KBM-7 (cell line): ENCODE measurements at regions not wholly inside any gene's neighbourhood (a gene's known extent, or its start where the extent isn't known, plus 50 kb on each side); places are given as distances from the start of the nearest gene placed in this dataset.

Experiments used
- DNase-seq: peaks from one replicate; pipeline ENCODE4 v3.0.0-alpha.2; 2015
- in situ Hi-C: fragments of 300-500 bp; cut with MboI; formaldehyde crosslinking; loops from 2 replicates; pipeline ENCODE4 v1.14.3; 2020; ENCODE audit warnings: low sequenced_read_pairs, low pct_unique_long_range_greater_than_20kb, mixed read lengths

GRCh38 chr21:35644523-35644922 lies 415.8 kb downstream of the SETD4 start:
- in situ Hi-C loops, result no loop called here
- no peak for DNase-seq

- in situ Hi-C loops, result no loop called here
- no peak for DNase-seq
These were observed 417.1 kb downstream of the SETD4 start for GRCh38 chr21:35643176-35643575.

- DNase-seq, result no peak
- in situ Hi-C loops, result no loop called here
These were observed 418.9 kb downstream of the SETD4 start for GRCh38 chr21:35641271-35642016.

- no peak for DNase-seq
- in situ Hi-C loops, result no loop called here
These were observed 422.9 kb downstream of the SETD4 start for GRCh38 chr21:35637431-35637830.

- in situ Hi-C loops, result no loop called here
- DNase-seq, result no peak
These were observed 424.3 kb downstream of the SETD4 start for GRCh38 chr21:35635994-35636393.

- in situ Hi-C loops, result no loop called here
- DNase-seq, result no peak
These were observed 425.1 kb downstream of the SETD4 start for GRCh38 chr21:35635261-35635660.

GRCh38 chr21:35633501-35633900 lies 426.8 kb downstream of the SETD4 start:
- in situ Hi-C loops, result no loop called here
- DNase-seq, result no peak

GRCh38 chr21:35632711-35633110 lies 427.6 kb downstream of the SETD4 start:
- no peak for DNase-seq
- in situ Hi-C loops, result no loop called here

- in situ Hi-C loops, result no loop called here
- no peak for DNase-seq
These were observed 432.0 kb downstream of the SETD4 start for GRCh38 chr21:35628316-35628715.

GRCh38 chr21:35627462-35627861 lies 432.9 kb downstream of the SETD4 start:
- in situ Hi-C loops, result no loop called here
- DNase-seq, result no peak

- in situ Hi-C loops, result no loop called here
- no peak for DNase-seq
These were observed 434.8 kb downstream of the SETD4 start for GRCh38 chr21:35625576-35625975.

GRCh38 chr21:35624901-35625300 lies 435.4 kb downstream of the SETD4 start:
- DNase-seq, result no peak
- in situ Hi-C loops, result no loop called here

- in situ Hi-C loops, result no loop called here
- no peak for DNase-seq
These were observed 437.7 kb downstream of the SETD4 start for GRCh38 chr21:35622612-35623011.

- in situ Hi-C loops, result no loop called here
- DNase-seq, result no peak
These were observed 441.1 kb downstream of the SETD4 start for GRCh38 chr21:35619184-35619583.

GRCh38 chr21:35617491-35617890 lies 442.8 kb downstream of the SETD4 start:
- in situ Hi-C loops, result no loop called here
- DNase-seq, result no peak

GRCh38 chr21:35616090-35616489 lies 444.2 kb downstream of the SETD4 start:
- DNase-seq, result peak; percentile 40
- in situ Hi-C loops, result no loop called here

- DNase-seq, result no peak
- in situ Hi-C loops, result no loop called here
These were observed 445.0 kb downstream of the SETD4 start for GRCh38 chr21:35615325-35615724.

GRCh38 chr21:35614396-35614921 lies 445.9 kb downstream of the SETD4 start:
- DNase-seq, result no peak
- in situ Hi-C loops, result no loop called here

- in situ Hi-C loops, result no loop called here
- DNase-seq, result no peak
These were observed 448.6 kb downstream of the SETD4 start for GRCh38 chr21:35611708-35612132.

GRCh38 chr21:35609263-35609662 lies 451.1 kb downstream of the SETD4 start:
- in situ Hi-C loops, result no loop called here
- DNase-seq, result no peak

- in situ Hi-C loops, result no loop called here
- DNase-seq, result no peak
These were observed 452.9 kb downstream of the SETD4 start for GRCh38 chr21:35607406-35607805.
